Mesenchymal stem cell (in vitro differentiated cells and primary cell): ENCODE measurements at regions not wholly inside any gene's neighbourhood (a gene's known extent, or its start where the extent isn't known, plus 50 kb on each side); places are given as distances from the start of the nearest gene placed in this dataset.

Source experiments
- DNase-seq: peaks from one replicate; pipeline ENCODE4 v3.0.0-alpha.2; 2013
- H2AFZ ChIP-seq: one replicate; pipeline ENCODE4 v1.6.1; 2013; ENCODE audit warnings: low read depth, mild to moderate bottlenecking, control low read depth, inconsistent platforms, low read length, moderate library complexity
- H2AK5ac ChIP-seq: 2 replicates; pipeline ENCODE4 v1.6.1; 2013; ENCODE audit warnings: low read length, moderate library complexity, mild to moderate bottlenecking, inconsistent platforms; ENCODE audit not compliant: severe bottlenecking
- H2BK120ac ChIP-seq: one replicate; pipeline ENCODE4 v1.6.1; 2013; ENCODE audit warnings: low read depth, mild to moderate bottlenecking, inconsistent platforms, low read length, moderate library complexity
- H2BK12ac ChIP-seq, 2 experiments: one replicate each; pipeline ENCODE4 v1.6.1; 2013; ENCODE audit warnings: inconsistent platforms in 2 of 2, low read length in 2 of 2, mild to moderate bottlenecking in 2 of 2, moderate library complexity in 2 of 2, control low read depth in 1 of 2
- H2BK15ac ChIP-seq: one replicate; pipeline ENCODE4 v1.6.1; 2013; ENCODE audit warnings: mild to moderate bottlenecking, low read depth, inconsistent platforms; ENCODE audit not compliant: poor library complexity, severe bottlenecking
- H2BK5ac ChIP-seq: 2 replicates; pipeline ENCODE4 v1.6.1; 2013; ENCODE audit warnings: low read depth, mild to moderate bottlenecking, low read length, control low read depth, inconsistent platforms; ENCODE audit not compliant: poor library complexity, severe bottlenecking
- H3K14ac ChIP-seq, 2 experiments: one replicate each; pipeline ENCODE4 v1.6.1; 2013; ENCODE audit warnings: inconsistent platforms in 2 of 2, low read length in 2 of 2, control low read depth in 1 of 2, mild to moderate bottlenecking in 1 of 2, moderate library complexity in 1 of 2
- H3K18ac ChIP-seq, 2 experiments: one replicate each; pipeline ENCODE4 v1.6.1; 2013; ENCODE audit warnings: inconsistent platforms in 2 of 2, low read length in 2 of 2, control low read depth in 1 of 2, low read depth in 1 of 2, mild to moderate bottlenecking in 1 of 2
- H3K23ac ChIP-seq, 2 experiments: one replicate each; pipeline ENCODE4 v1.6.1; 2013; ENCODE audit warnings: inconsistent platforms in 2 of 2, low read length in 2 of 2, mild to moderate bottlenecking in 2 of 2, moderate library complexity in 2 of 2, control low read depth in 1 of 2
- H3K27ac ChIP-seq: 2 replicates; pipeline ENCODE4 v1.5.1; 2013; ENCODE audit warnings: mild to moderate bottlenecking, moderate library complexity, low read length, control low read depth, inconsistent platforms; ENCODE audit not compliant: poor library complexity, severe bottlenecking
- H3K27me3 ChIP-seq, 2 experiments: 2 replicates each; pipeline versions ENCODE4 v1.6.1 to v1.7.0; 2013; ENCODE audit warnings: low read length in 2 of 2, mild to moderate bottlenecking in 2 of 2, moderate library complexity in 2 of 2, control low read depth in 1 of 2, inconsistent platforms in 1 of 2; ENCODE audit not compliant: control insufficient read depth in 1 of 2, insufficient read depth in 1 of 2
- H3K36me3 ChIP-seq, 2 experiments: 2 replicates each; pipeline versions ENCODE4 v1.6.1 to v1.7.0; 2013; ENCODE audit warnings: low read length in 2 of 2, control low read depth in 1 of 2, inconsistent platforms in 1 of 2, low read depth in 1 of 2, mild to moderate bottlenecking in 1 of 2; ENCODE audit not compliant: insufficient read depth in 2 of 2, control insufficient read depth in 1 of 2
- H3K4ac ChIP-seq, 2 experiments: one replicate each; pipeline ENCODE4 v1.6.1; 2013; ENCODE audit warnings: inconsistent platforms in 2 of 2, low read length in 2 of 2, mild to moderate bottlenecking in 2 of 2, moderate library complexity in 2 of 2, control low read depth in 1 of 2, low read depth in 1 of 2
- H3K4me1 ChIP-seq: 2 replicates; pipeline ENCODE4 v1.6.1; 2013; ENCODE audit warnings: low read depth, low read length, control low read depth; ENCODE audit not compliant: control insufficient read depth, insufficient read depth
- H3K4me2 ChIP-seq: 2 replicates; pipeline ENCODE4 v1.6.1; 2013; ENCODE audit warnings: low read length, mild to moderate bottlenecking, inconsistent platforms; ENCODE audit not compliant: poor library complexity, severe bottlenecking
- H3K4me3 ChIP-seq, 2 experiments: 2 replicates each; pipeline versions ENCODE4 v1.5.1 to v1.7.0; 2013; ENCODE audit warnings: low read length in 2 of 2, mild to moderate bottlenecking in 2 of 2, control low read depth in 1 of 2, low read depth in 1 of 2; ENCODE audit not compliant: insufficient read depth in 1 of 2
- H3K79me1 ChIP-seq: replicated peaks from 2 replicates; pipeline ENCODE4 v1.6.1; 2013; ENCODE audit warnings: mild to moderate bottlenecking, control low read depth, low read length, inconsistent platforms; ENCODE audit not compliant: poor library complexity, severe bottlenecking
- H3K9ac ChIP-seq: 2 replicates; pipeline ENCODE4 v1.7.0; 2013; ENCODE audit warnings: mild to moderate bottlenecking, low read length, moderate library complexity
- H3K9me3 ChIP-seq: 2 replicates; pipeline ENCODE4 v1.7.0; 2013; ENCODE audit warnings: mild to moderate bottlenecking, low read length; ENCODE audit not compliant: control insufficient read depth
- H4K8ac ChIP-seq: one replicate; pipeline ENCODE4 v1.6.1; 2013; ENCODE audit warnings: inconsistent platforms, mild to moderate bottlenecking, low read length, moderate library complexity
- H4K91ac ChIP-seq: one replicate; pipeline ENCODE4 v1.6.1; 2013; ENCODE audit warnings: mild to moderate bottlenecking, low read length, inconsistent platforms
- WGBS: methylation state at CpG from one replicate; pipeline ENCODE4 v1.1.7; 2013; ENCODE audit warnings: mixed read lengths; 5-methylcytosine and 5-hydroxymethylcytosine counted together

DNA sequence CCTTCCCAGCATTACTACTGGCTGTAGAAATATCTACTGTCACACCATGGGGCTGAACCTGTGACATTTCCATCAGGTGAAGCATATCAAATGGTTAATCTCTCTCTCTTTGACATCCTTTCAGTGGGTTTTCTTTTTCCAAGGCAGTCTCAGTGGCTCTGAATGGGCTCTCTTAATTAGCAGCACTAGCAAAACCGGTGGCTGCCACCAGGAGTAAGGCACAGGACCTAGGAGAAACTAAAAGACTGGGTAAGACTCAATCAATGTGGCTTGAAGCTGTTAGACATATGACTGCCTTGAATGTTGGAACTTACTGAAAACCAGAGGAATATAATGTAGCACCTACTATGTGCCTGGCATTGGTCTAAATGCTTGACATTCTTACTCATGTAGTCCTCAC is 445.0 kb upstream of the KIF2A start:
- Histone ChIP-seq H3K18ac (no peak overlapping the region), H2AK5ac (no peak overlapping the region), H3K4ac (no peak overlapping the region), H2BK120ac (no peak overlapping the region), H4K8ac (no peak overlapping the region), H2AFZ (no peak overlapping the region), H2BK15ac (no peak overlapping the region), H3K23ac (no peak overlapping the region), H2BK12ac (no peak overlapping the region), H4K91ac (no peak overlapping the region), H3K4me1 (peaks cover 2% of the 10 kb centered on the region), H3K9ac (no peak overlapping the region), H3K9me3 (peaks cover 14% of the 10 kb centered on the region), H3K14ac (no peak overlapping the region), H3K27ac (no peak overlapping the region), H2BK5ac (no peak overlapping the region), H3K4me3 (no peak overlapping the region), H3K4me2 (no peak overlapping the region), H3K36me3 (no peaks in the 10 kb centered on the region), H3K27me3 (peaks cover 0 to 3% of the 10 kb centered on the region in 2 experiments), H3K79me1 (no peaks in the 10 kb centered on the region)
- DNase-seq, result no peak
- WGBS, result 45% methylated on average over 1 of the region's 1 CpG

DNA sequence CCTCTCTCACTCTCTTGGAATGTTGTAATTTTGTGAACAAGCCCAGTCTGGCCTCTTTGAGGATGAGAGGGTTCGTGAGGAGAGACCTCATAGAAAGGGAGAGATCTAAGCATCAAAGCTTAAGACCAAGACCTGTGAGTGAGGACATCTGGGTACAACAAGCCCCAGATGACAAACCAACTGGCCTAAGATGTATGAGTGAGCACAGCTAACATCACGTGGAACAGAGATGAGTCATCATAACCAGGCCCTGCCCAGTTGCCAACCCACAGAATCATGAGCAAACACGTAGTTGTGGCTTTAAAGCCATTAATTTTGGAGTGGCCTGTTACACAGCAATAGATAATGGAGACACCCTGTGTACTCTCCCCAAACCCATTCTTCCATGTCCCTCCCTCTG is 439.1 kb upstream of the KIF2A start:
- H3K27ac ChIP-seq, result no peak overlapping the region
- H2AK5ac ChIP-seq, result no peak overlapping the region
- H2BK120ac ChIP-seq, result no peak overlapping the region
- no peak overlapping the region for H2BK15ac ChIP-seq
- H3K36me3 ChIP-seq, result no peaks in the 10 kb centered on the region
- H3K9ac ChIP-seq, result peak overlapping the region; percentile 7
- no peak overlapping the region for H3K14ac ChIP-seq
- H3K23ac ChIP-seq, result peak overlapping the region in 1 of 2 experiments; percentile 26
- peak; percentile 69 for DNase-seq
- no peak overlapping the region for H4K91ac ChIP-seq
- no peak overlapping the region for H2AFZ ChIP-seq
- H2BK12ac ChIP-seq, result no peak overlapping the region
- H3K4me2 ChIP-seq, result no peak overlapping the region
- H4K8ac ChIP-seq, result no peak overlapping the region
- 25% methylated on average over 3 of the region's 3 CpGs for WGBS
- no peak overlapping the region for H2BK5ac ChIP-seq
- H3K18ac ChIP-seq, result no peak overlapping the region
- H3K4me3 ChIP-seq, result no peak overlapping the region
- no peak overlapping the region for H3K4ac ChIP-seq
- H3K4me1 ChIP-seq, result no peaks in the 10 kb centered on the region
- no peaks in the 10 kb centered on the region for H3K27me3 ChIP-seq
- no peaks in the 10 kb centered on the region for H3K79me1 ChIP-seq
- H3K9me3 ChIP-seq, result peaks cover 14% of the 10 kb centered on the region

DNA sequence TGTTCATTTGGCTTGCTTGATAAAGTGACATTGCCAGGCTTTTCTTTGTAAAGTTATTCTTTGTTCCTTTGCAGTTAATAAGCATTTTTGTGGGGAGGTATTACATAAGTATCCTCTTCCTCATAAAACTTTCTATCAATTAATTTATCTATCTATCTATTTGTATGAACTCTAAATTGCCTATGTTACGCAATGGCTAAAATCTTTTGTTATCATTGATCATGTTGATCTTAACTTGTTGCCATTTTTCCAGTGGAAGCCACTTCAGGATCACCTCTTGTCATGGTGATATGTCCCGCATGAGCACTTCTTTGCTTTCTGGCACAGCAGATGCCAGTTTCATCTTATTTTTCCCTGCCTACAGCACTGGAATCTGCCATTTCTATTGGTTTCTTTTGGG is 436.7 kb upstream of the KIF2A start:
- H3K4me1 ChIP-seq, result no peaks in the 10 kb centered on the region
- H3K27me3 ChIP-seq, result no peaks in the 10 kb centered on the region
- H2BK15ac ChIP-seq, result no peak overlapping the region
- H3K9me3 ChIP-seq, result peaks cover 21% of the 10 kb centered on the region
- H3K4me2 ChIP-seq, result no peak overlapping the region
- WGBS, result 90% methylated on average over 2 of the region's 2 CpGs
- no peak overlapping the region for H3K18ac ChIP-seq
- no peak overlapping the region for H2BK5ac ChIP-seq
- no peaks in the 10 kb centered on the region for H3K36me3 ChIP-seq
- no peaks in the 10 kb centered on the region for H3K79me1 ChIP-seq
- H3K4ac ChIP-seq, result no peak overlapping the region
- H2BK12ac ChIP-seq, result no peak overlapping the region
- H2AK5ac ChIP-seq, result no peak overlapping the region
- no peak overlapping the region for H4K91ac ChIP-seq
- no peak overlapping the region for H3K14ac ChIP-seq
- no peak overlapping the region for H3K9ac ChIP-seq
- no peak overlapping the region for H3K27ac ChIP-seq
- no peak overlapping the region for H2AFZ ChIP-seq
- DNase-seq, result no peak
- H3K4me3 ChIP-seq, result no peak overlapping the region
- H2BK120ac ChIP-seq, result no peak overlapping the region
- H4K8ac ChIP-seq, result no peak overlapping the region
- no peak overlapping the region for H3K23ac ChIP-seq

DNA sequence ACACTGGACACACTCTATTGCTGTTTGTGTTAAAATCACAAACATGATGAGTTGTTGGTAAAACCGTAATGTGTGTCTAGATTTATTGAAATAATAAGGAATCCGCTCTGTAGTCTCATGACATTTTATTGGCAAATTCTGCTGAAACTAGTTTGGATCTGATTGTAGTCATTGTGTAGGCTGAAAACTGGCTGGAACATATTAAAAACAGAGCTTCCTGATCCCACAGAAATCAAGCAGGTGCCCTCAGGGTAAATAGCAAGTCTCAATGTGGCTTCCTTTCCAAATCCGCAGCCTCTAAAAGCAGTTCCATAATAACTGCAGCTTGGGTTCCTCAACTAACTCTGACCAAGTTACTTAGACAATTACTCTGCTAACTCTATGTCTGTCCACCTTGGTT is 427.5 kb upstream of the KIF2A start:
- Histone ChIP-seq H3K4me3 (no peak overlapping the region), H3K27ac (no peak overlapping the region), H3K36me3 (no peaks in the 10 kb centered on the region), H3K23ac (no peak overlapping the region), H2BK12ac (no peak overlapping the region), H3K4me1 (peaks cover 7% of the 10 kb centered on the region), H2AFZ (no peak overlapping the region), H2AK5ac (no peak overlapping the region), H2BK15ac (no peak overlapping the region), H3K9me3 (no peaks in the 10 kb centered on the region), H4K8ac (no peak overlapping the region), H4K91ac (no peak overlapping the region), H3K27me3 (peaks cover 0 to under 1% of the 10 kb centered on the region in 2 experiments), H3K4me2 (no peak overlapping the region), H3K4ac (no peak overlapping the region), H3K14ac (no peak overlapping the region), H2BK120ac (no peak overlapping the region), H3K79me1 (no peaks in the 10 kb centered on the region), H2BK5ac (peak overlapping the region; percentile 12), H3K9ac (no peak overlapping the region), H3K18ac (no peak overlapping the region)
- WGBS, result 97% methylated on average over 3 of the region's 3 CpGs
- no peak for DNase-seq
